Pons (tissue), 1 donor: ENCODE measurements at regions not wholly inside any gene's neighbourhood (a gene's known extent, or its start where the extent isn't known, plus 50 kb on each side); places are given as distances from the start of the nearest gene placed in this dataset.

Experiments used
- DNase-seq: peaks from one replicate; pipeline ENCODE4 v3.0.0-alpha.2; 2016; ENCODE audit warnings: low spot score

- no peak for DNase-seq
Measured at GRCh38 chr1:29903548-29904166, 667.3 kb downstream of the PTPRU start.

GRCh38 chr1:29901624-29902325, 665.5 kb downstream of the PTPRU start:
- DNase-seq, result no peak

GRCh38 chr1:29900712-29901111, 664.4 kb downstream of the PTPRU start:
- DNase-seq, result no peak

GRCh38 chr1:29900104-29900679, 663.9 kb downstream of the PTPRU start:
- no peak for DNase-seq

- DNase-seq, result peak; percentile 30
Measured at GRCh38 chr1:29896791-29897714, 660.7 kb downstream of the PTPRU start.

GRCh38 chr1:29896300-29896699, 660.0 kb downstream of the PTPRU start:
- no peak for DNase-seq

- DNase-seq, result no peak
Measured at GRCh38 chr1:29895201-29895600, 658.9 kb downstream of the PTPRU start.

- no peak for DNase-seq
Measured at GRCh38 chr1:29894311-29894710, 658.0 kb downstream of the PTPRU start.

- no peak for DNase-seq
Measured at GRCh38 chr1:29893806-29894205, 657.5 kb downstream of the PTPRU start.

GRCh38 chr1:29893046-29893723, 656.9 kb downstream of the PTPRU start:
- no peak for DNase-seq

- DNase-seq, result no peak
Measured at GRCh38 chr1:29892247-29892646, 655.9 kb downstream of the PTPRU start.

- no peak for DNase-seq
Measured at GRCh38 chr1:29890201-29890959, 654.1 kb downstream of the PTPRU start.

GRCh38 chr1:29889776-29890175, 653.5 kb downstream of the PTPRU start:
- DNase-seq, result no peak

GRCh38 chr1:29884740-29885139, 648.4 kb downstream of the PTPRU start:
- no peak for DNase-seq

- DNase-seq, result no peak
Measured at GRCh38 chr1:29883986-29884385, 647.7 kb downstream of the PTPRU start.

- no peak for DNase-seq
Measured at GRCh38 chr1:29883411-29883832, 647.1 kb downstream of the PTPRU start.

- no peak for DNase-seq
Measured at GRCh38 chr1:29880556-29880955, 644.2 kb downstream of the PTPRU start.

- no peak for DNase-seq
Measured at GRCh38 chr1:29879217-29879616, 642.9 kb downstream of the PTPRU start.

GRCh38 chr1:29878501-29878900, 642.2 kb downstream of the PTPRU start:
- DNase-seq, result no peak

GRCh38 chr1:29876902-29877301, 640.6 kb downstream of the PTPRU start:
- no peak for DNase-seq

GRCh38 chr1:29876441-29876840, 640.1 kb downstream of the PTPRU start:
- DNase-seq, result no peak
